HepG2 (cell line): ENCODE measurements at regions not wholly inside any gene's neighbourhood (a gene's known extent, or its start where the extent isn't known, plus 50 kb on each side); places are given as distances from the start of the nearest gene placed in this dataset.

Experiments
- CTCF ChIP-seq: sonication (generic); formaldehyde crosslinking; IDR thresholded peaks from 2 replicates; pipeline ENCODE4 v1.5.0; 2020; ENCODE audit warnings: mild to moderate bottlenecking, missing genetic modification reagents, moderate library complexity
- EP300 ChIP-seq, 3 experiments: sonication (generic) in 1 of 3; formaldehyde crosslinking in 1 of 3; IDR thresholded peaks; 2 replicates each; pipeline versions ENCODE4 v1.5.1 to v1.6.1; 2011 to 2020; ENCODE audit warnings: low read depth in 2 of 3, low read length in 2 of 3, borderline replicate concordance in 1 of 3, improper control_type of control experiment in 1 of 3, mild to moderate bottlenecking in 1 of 3, missing genetic modification reagents in 1 of 3, moderate library complexity in 1 of 3
- EZH2 ChIP-seq: conservative IDR thresholded peaks from 2 replicates; pipeline ENCODE4 v1.6.1; 2012; ENCODE audit warnings: mild to moderate bottlenecking, low read depth, low read length, moderate library complexity
- HDAC1 ChIP-seq: sonication (generic); formaldehyde crosslinking; IDR thresholded peaks from 2 replicates; pipeline ENCODE4 v1.5.1; 2020; ENCODE audit warnings: mild to moderate bottlenecking, missing genetic modification reagents
- POLR2A ChIP-seq, 2 experiments: IDR thresholded peaks; 2 replicates each; pipeline ENCODE4 v1.6.1; 2011; ENCODE audit warnings: low read depth in 2 of 2, low read length in 2 of 2, mild to moderate bottlenecking in 1 of 2, moderate library complexity in 1 of 2; ENCODE audit not compliant: insufficient read depth in 1 of 2
- POLR2AphosphoS5 ChIP-seq: IDR thresholded peaks from 2 replicates; pipeline ENCODE4 v1.6.1; 2012; ENCODE audit warnings: low read depth, low read length
- RNF2 ChIP-seq: fragments of 450-650 bp; conservative IDR thresholded peaks from 2 replicates; pipeline ENCODE4 v1.6.1; 2016; ENCODE audit warnings: low read depth
- SETDB1 ChIP-seq: sonication (generic); formaldehyde crosslinking; IDR thresholded peaks from 2 replicates; pipeline ENCODE4 v1.5.1; 2020; ENCODE audit warnings: missing genetic modification reagents, mild to moderate bottlenecking, borderline replicate concordance
- ZBTB26 ChIP-seq: IDR thresholded peaks from 2 replicates; pipeline ENCODE4 v1.6.1; 2016; ENCODE audit warnings: missing compliant biosample characterization, missing genetic modification reagents, borderline replicate concordance
- ZZZ3 ChIP-seq: sonication (generic); formaldehyde crosslinking; IDR thresholded peaks from 2 replicates; pipeline ENCODE4 v1.4.0; 2020; ENCODE audit warnings: missing genetic modification reagents, mild to moderate bottlenecking, borderline replicate concordance

- TF ChIP-seq ZBTB26 (CRISPR knock-in tag) (no peak), HDAC1 (CRISPR knock-in tag) (no peak), ZZZ3 (CRISPR knock-in tag) (no peak), CTCF (CRISPR knock-in tag) (no peak), POLR2AphosphoS5 (no peak), RNF2 (no peak), POLR2A (IDR thresholded peaks at IDR 0.05; ENCODE audit: insufficient read depth in 1 of 2, low read depth in 2 of 2, low read length in 2 of 2) (no peak), EP300 (IDR thresholded peaks at IDR 0.05; ENCODE audit: low read depth in 2 of 2, low read length in 2 of 2) (no peak), EP300 (CRISPR knock-in tag; IDR thresholded peaks at IDR 0.05; ENCODE audit: borderline replicate concordance) (no peak), SETDB1 (CRISPR knock-in tag) (no peak), EZH2 (no peak)
Observed at GRCh38 chr6:130754786-130755367, 72.3 kb upstream of the SMLR1 start.
